HG03196 (cell line): ENCODE measurements at regions not wholly inside any gene's neighbourhood (a gene's known extent, or its start where the extent isn't known, plus 50 kb on each side); places are given as distances from the start of the nearest gene placed in this dataset.
"Not testable (repeated sequence)": the region's sequence is repeated elsewhere in the genome, so short reads cannot be mapped to it uniquely, and the experiment has no call there.

Source experiments
- ATAC-seq: cut with Tn5 transposase; IDR thresholded peaks from one replicate; pipeline ENCODE4 v1.9.1; 2021; ENCODE audit not compliant: unreplicated experiment

DNA sequence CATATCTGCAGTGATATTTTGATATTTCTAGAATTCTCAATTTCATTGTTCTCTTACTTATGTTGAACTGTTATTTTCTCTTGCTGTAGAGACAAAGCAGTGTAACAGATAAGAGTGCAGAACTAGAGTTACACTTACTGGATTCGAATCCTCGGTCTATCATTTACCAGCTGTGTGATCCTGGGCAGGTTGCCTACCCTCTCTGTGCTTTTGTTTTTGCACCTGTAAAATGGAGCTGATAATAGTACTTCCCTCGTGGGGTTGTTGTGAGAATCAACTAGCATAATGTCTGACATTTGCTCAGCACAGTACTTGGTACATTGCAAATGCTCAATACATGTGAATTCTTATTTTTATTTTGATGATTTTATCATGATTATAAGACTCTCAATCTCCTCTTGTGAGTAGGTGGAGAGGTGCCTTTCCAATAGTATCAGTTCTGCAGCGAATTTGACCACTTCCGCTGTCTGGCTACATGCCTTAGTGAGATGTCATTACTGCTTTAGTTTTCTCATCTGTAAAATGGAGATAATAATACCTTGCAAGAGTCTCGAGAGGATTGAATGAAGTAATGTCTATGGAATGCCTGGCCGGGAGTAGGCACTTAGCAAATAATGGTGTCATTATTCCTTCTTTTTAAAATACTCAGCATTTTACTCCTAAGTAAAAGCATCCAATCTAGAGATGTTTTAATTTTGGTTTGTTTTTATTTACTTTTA is 312.2 kb upstream of the MAF start:
- no peak for ATAC-seq

DNA sequence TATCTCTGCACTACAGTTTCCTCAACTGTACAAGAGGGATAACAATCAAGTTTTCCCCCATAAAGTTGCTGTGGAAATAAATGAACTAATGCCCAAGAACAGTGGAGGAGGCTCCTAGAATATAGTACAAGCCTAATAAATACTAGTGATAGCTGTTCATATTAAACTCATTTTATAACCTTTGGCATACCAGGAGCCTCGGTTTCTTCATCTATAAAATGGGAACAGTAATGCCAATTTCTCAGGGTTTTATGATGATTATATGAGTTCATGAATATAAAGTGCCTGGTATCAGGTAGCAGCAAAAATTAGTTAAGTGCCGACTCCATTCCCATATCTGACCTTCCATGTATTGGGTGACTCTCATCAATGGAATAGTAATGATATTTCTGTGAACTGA is 311.1 kb upstream of the MAF start:
- ATAC-seq = no peak

DNA sequence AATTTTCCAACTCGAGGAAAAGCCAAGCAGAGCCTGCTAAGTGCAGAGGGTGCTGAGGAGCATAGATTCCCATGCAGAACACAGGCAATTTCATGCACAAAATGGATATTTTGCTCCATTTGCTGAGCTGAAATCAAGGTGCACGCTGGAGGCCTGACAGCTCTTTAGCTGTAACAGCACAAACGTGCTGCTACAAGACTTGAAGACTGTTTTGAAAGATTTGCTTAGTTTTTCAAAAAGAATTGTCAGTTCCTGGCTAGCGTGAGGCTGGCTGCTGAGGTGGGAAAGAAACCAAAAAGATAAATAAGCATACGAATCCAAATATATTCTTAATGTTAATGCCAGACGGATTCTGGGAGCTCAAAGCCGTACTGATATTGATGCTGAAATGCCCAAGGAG is 309.0 kb upstream of the MAF start:
- no peak for ATAC-seq

DNA sequence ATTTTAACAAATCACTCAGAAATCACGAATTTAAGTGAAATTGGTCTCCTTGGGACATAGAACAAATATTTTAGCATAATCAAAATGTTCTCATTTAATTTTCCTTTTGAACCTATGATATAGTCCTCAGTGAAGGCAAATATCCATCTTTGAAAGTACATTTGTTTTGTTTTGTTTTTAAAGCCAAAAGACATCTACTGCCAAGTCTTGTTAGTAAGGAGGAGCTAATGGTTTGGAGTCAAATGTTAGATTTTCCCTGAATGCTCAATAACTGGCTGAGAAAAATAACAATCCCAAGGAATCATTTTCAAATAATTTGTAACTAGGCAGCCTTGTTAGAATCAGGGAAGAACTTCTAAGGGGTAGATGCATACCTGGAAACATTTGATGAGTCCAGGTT is 302.9 kb upstream of the MAF start:
- ATAC-seq = no peak

DNA sequence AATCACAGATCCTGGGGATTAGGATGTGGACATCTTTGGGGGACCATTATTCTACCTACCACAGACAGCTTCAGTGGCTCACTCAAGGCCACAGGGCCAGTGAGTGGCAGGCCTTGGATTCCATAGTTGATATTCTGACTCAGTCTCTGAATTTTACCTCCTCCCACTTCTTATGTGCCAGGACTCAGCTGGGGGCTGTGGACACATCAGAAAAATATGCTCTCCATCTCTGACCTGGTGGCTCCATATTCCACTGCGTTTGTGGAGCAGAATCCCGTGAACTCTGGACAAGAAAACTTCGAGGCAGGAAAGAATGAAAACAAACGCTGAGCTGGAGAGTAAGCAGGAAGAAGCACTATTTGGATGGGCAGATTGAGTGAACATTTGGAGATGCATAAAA is 301.8 kb upstream of the MAF start:
- ATAC-seq = no peak

DNA sequence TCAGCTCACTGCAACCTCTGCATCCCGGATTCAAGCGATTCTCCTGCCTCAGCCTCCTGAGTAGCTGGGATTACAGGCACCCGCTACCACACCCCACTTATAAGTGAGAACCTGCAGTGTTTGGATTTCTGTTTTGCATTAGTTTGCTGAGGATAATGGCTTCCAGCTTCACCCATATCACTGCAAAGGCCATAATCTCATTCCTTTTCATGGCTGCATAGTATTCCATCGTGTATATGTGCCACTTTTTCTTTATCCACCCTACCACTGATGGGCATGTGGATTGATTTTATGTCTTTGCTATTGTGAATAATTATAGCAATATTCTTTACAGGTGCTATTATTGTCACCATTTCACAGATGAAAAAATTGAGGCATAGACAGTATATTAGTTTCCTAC is 301.0 kb upstream of the MAF start:
- ATAC-seq = no peak

DNA sequence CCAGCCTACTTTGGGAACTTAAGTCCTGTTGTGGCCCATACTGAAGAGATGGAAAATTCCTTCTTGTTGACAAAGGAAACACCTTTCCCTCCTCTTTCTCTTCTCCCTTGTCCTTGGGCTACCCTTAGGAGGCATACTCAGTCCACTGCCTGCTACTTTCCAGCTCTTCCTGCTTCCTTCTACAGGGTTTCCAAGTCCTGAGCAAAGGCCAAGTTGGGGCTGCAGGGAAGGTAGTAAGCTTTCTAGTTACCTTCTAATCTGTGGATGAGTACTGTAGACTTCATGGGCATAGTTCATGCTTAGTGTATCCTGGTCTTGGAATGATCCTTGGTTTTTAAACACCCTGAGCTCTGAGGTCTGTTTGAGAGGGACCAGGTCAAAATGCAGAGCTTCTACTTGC is 299.2 kb upstream of the MAF start:
- no peak for ATAC-seq

DNA sequence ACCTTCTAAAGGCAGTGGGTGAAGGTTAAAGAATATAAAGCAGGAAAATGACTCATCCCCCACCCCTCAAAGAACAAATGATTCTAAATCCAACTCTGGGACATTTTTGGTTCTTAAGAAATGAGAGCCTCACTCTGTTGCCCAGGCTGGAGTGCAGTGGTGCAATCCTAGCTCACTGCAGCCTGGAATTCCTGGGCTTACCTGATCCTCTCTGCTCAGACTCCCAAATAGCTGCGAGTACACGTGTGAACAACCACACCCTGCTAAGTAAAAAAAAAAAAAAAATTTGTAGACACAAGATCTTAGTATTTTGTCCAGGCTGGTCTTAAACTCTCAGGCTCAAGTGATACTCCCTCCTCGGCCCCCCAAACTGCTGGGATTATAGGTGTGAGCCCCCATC is 298.8 kb upstream of the MAF start:
- no peak for ATAC-seq

DNA sequence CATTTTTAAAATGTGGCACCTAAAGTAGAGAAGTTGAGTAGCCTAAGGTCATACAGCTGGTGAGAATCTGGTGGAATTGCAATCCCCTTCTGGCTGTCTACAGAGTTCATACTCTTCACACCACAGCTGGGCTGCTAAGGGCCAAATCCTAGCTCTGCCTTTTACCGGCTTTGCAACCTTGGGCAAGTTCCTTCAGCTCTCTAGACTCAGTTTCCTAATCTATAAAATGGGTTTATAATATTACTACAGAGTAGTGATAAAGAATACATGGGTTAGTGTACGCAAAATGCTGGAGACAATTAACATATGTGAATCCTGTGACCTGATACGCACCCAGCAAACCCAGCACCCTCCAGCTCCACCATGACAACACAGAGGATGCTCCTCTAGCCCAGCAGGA is 298.2 kb upstream of the MAF start:
- no peak for ATAC-seq

DNA sequence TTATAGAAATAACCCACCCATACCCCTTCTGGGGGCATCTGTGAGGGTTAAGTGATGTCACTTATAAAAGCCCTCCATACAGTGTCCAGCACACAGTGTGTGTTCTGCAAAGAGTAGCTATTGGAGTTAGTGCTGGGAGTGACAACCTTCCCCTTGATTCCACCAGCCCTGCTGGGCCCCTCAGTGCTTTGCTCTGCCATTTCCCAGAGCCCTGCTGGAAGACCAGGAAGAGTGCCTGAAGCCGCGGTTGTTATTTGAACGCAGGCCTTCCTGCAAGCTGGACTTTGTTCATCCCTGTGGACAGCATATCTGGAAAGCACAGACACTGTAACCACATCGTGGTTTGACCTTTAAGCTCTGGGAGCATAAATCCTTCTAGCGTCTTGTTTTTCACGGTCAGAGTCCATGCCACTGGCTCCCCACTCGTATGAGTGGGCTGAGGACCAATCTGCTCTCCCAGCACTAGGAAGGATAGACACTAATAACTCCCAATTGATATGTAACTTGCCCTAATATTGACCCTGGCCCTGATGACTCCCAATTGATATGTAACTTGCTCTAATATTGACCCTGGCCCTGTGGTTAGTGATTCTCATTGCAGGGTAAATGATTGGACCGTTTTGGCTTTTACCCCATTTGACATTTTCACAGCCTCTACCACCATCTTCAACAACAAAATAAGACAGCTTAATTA is 297.1 kb upstream of the MAF start:
- ATAC-seq = no peak

DNA sequence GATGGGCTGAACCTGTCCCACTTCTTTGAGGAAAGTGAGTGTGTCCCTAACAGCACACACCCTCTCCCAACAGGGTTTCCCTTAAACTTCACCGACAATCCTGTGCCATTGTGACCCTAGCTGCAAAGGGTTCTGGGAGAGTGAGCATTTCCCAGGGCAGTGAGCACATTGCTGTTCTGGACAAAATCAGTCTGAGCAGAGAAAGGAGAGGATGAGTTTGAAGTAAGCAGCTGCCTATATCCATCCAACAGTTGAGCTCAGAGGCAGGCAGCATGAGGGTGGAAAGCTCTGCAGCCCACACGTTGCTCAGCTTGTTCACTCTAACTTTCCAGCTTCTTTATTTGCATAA is 296.5 kb upstream of the MAF start:
- no peak for ATAC-seq

DNA sequence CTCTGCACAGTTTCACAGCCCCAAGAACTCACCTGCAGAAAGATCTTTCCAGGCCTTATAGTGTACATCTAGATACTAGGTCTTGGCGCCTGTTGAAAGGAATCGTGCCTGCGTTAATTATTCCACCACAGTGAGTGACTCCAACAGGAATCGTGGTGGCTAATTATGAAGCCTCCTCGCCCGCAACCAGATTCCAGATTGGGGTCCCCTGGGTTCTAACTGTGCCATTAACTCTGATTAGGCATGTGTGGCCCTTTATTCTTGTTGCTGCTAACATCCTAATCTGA is 295.3 kb upstream of the MAF start:
- ATAC-seq = no peak

DNA sequence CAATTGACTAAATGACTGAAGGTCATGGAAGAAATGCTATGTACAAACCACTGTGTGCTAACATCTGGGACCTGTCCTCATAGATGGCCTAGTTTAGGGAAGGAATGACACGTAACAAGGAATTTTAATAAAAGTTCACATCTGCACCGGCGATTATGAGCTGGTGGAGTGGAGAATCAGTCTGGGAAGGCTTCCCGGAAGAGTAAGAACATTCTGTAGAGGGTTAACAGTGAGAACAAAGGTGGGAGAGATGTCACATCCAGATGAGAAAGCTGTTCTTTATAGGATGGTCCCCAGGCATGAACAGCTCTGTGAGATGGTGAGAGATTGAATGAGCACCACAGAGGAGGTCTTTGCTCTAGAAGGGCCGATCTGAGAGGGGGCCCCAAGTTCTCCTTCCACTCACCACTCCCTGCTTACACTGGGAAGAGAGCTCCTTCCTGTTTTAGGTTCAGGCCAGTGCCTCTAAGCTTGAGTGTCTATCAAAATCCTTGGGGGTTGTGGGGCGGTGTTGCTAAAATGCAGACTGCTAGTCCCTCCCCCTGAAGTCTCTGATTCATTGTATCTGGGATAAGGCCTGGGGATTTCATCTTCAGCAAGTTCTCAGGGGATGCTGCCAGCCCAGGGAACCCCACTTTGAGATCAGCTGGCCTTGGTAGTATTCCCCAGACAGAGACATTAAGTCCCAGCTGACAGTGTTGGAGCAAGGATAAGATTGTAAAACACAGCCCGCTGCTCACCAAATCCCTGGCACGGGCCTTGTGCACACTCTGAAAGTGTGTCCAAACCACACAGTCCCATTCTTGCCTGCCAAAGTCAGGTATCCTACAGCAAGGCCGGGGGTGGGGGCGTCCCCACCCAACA is 294.7 kb upstream of the MAF start:
- no peak for ATAC-seq

DNA sequence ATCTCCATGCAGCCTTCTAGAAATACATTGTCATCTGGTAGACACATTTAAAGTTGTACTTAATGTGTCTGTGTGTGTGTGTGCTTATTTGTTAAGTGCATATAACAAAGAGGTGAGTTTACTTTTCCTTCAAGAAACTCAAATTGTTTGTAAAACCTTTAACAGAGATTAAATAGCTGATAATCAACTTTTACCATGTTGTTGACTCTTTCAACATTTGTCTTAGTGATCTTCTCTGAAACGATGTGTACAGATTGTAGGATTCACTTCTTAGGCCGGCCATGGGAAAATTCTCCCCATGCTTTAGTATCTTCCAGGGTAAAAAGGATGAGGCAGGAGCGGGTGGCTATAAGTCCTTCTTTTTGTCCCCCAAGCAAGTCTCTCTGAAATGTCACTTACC is 292.9 kb upstream of the MAF start:
- ATAC-seq = no peak

DNA sequence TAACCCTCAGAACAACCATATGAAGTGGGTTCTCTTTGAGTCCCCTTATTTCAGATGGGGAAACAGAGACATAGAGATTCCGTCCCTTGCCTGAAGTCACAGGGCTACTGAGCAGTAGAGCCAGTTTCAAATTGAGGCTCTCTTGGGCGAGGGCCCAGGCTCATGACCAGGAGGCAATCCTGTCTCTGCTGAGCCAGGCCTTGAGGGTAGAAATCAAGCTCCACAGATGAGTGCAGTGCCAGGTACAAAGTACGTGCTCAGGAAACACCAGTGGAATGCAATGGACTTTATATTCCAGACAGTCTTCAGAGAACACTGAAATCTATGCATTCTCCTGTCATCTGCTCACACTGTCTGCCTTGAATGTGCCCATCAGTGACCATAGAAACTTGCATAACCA is 291.7 kb upstream of the MAF start:
- ATAC-seq = no peak

DNA sequence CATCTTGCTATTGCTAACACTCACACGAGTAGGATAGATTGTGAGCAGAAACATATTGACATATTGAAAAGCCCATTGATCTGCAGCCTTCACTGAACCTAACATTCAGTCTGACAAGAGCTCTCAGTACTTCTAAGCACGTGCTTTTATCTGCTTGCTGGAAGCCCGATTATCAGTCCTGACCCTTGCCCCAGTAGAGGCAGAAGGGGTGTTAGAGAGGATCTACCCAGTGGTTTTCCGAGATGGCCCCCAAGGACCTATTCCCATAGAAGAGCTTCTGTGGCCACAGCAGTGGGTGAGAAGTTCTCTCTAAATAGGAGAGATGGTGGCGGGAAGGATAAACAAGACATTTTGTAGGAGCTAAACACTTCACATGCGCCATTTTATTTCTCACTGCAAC is 290.9 kb upstream of the MAF start:
- no peak for ATAC-seq

DNA sequence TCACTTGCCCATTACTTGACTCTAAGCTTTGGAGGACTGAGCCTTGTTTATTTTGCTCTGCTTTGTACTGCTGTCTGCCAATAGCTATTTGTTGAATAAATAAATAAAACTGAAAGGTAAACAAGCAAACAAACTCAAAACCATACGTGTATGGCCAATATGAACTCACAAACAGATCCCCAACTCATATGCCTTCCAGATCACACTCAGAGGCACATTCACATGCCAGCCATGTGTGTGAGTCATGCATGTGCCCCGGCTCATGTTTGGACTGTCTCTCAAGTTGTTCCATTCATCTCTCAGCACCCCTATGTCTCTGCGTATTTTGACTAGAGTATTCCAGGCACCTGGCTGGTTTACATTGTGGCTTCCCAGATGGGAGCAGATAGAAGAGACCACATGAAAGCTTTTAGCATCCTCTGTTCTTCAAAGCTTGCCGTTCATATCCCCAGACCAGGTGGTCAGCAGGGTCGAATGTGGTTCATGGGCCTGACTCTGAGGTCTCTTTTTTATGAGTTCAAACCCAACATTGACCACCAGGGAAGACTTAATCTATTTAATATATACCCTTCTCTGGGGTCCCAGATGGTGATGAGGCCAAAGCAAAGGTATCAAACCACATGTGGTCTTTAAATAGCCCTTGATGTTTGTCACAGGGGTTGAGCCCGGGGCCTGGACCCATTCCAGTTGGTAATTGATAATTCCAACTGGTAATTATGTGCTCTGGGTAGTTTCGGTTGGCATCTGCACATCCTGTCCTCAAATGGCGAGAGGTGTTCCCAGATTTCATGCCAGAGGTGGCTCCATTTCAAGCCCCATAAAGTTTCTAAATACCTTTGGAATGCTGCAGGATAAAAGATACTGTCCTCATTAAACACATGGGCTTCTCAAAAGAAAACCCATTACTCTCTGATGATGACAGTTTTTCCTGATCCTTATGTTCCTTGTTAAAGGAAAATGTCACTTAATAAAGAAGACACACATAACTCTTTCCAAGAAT is 287.3 kb upstream of the MAF start:
- ATAC-seq = no peak

DNA sequence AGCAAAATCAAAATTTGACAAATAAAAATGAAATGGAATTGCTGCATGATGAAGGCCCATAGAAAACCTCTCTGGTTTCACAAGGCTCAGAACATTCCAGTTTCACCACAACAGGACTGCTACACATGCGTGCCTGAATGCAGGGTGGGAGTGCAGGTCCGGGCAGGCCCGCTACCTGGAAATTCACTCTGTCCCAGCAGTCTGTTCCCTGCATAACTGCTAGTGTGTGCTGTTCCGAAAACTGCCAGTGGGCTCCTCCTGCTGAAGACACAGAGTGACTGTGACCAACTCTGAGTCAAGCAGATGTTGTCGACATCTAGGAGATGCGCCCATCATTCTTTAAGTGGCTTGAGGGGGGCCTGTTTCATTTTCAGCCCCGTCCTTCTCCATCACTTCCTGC is 284.8 kb upstream of the MAF start:
- ATAC-seq = no peak

DNA sequence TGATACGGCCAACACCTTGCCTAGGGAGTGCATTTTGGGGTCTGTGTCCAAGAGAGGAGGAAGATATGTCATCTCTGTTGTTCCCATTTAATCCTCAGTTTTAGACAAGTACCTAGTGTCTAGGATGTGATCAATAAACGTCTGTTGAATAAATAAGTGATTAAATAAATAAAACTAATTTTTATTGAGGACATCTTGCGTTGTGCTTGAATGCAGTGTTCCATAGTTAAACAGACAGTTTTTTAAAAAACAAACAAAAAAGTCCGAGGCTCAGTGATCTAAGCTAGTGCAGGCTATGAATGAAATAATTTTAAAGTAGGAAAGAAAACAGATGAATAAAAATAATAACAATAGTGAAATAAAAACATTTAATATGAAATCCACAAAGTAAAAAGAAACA is 283.0 kb upstream of the MAF start:
- no peak for ATAC-seq

DNA sequence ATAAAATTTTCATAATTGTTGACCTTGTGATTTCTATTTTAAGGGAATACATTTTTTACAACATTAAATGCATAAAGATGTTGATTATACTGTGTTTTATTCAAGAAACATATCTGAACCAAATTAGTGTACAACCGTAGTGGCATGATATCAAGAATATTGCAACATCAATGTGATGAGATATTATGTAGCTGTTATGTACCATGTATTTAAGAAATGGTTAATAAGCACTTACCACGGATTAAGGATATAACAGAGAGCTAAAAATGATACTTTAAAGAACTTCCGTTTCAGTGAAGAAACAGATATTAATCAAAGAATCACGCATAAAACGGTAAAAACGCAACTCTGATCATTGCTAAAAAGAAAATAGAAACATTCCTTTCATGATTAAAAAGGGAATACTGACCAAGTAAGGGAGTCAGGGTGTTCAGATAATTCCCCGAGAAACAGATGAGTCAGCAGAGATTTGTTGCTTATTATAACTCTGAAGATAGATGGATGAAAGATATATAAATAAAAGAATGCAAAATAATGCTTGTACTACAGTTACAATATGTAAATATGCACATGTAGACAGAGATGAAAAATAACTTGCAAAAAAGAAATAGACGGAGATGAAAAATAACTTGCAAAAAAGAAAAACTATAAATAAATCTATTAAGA is 281.9 kb upstream of the MAF start:
- ATAC-seq = no peak

DNA sequence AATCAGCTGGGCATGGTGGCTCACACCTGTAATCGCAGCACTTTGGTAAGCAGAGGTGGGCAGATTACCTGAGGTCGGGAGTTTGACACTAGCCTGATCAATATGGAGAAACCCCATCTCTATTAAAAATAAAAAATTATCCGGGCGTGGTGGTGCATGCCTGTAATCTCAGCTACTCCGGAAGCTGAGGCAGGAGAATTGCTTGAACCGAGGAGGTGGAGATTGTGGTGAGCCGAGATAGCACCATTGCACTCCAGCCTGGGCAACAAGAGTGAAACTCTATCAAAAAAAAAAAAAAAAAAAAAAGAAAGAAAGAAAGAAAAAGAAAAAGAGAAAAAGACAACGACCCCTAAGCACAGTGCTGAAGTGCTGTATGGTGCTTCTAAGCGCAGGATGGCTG is 280.6 kb upstream of the MAF start:
- not testable (repeated sequence) for ATAC-seq
